Esophagus squamous epithelium (tissue), 4 donors: ENCODE measurements at regions not wholly inside any gene's neighbourhood (a gene's known extent, or its start where the extent isn't known, plus 50 kb on each side); places are given as distances from the start of the nearest gene placed in this dataset.

Source experiments
- CTCF ChIP-seq, 6 experiments: fragments of 450-650 bp in 4 of 6; fragments of 200-600 bp in 2 of 6; sonication (generic) in 2 of 6; IDR thresholded peaks; one replicate each; pipeline ENCODE4 v1.5.1; 2016 to 2019; ENCODE audit warnings: antibody characterized with exemption in 6 of 6, mild to moderate bottlenecking in 4 of 6, moderate library complexity in 4 of 6
- POLR2A ChIP-seq, 4 donors: fragments of 450-650 bp; IDR thresholded peaks; one replicate each; pipeline ENCODE4 v1.6.1; 2017; ENCODE audit warnings: antibody characterized with exemption in 4 of 4, mild to moderate bottlenecking in 4 of 4, moderate library complexity in 3 of 4

GRCh38 chr9:88680505-88681160 lies 145.7 kb downstream of the NXNL2 start:
- TF ChIP-seq CTCF (IDR thresholded peaks at IDR 0.05) (no peak), POLR2A (IDR thresholded peaks at IDR 0.05) (no peak)
